Loucy (cell line): ENCODE measurements at regions not wholly inside any gene's neighbourhood (a gene's known extent, or its start where the extent isn't known, plus 50 kb on each side); places are given as distances from the start of the nearest gene placed in this dataset.

Experiments
- EZH2phosphoT487 ChIP-seq: fragments of 200-600 bp; IDR thresholded peaks from 2 replicates; pipeline ENCODE4 v1.6.1; 2018; ENCODE audit warnings: antibody characterized with exemption, mild to moderate bottlenecking, moderate library complexity, borderline replicate concordance
- TF ChIP-seq, protein P1 (sequence below): fragments of 200-600 bp; sonication (generic); conservative IDR thresholded peaks from 2 replicates; pipeline ENCODE4 v1.5.1; 2014; ENCODE audit warnings: mild to moderate bottlenecking, antibody characterized with exemption, low read length

- TF ChIP-seq, protein P1, sequence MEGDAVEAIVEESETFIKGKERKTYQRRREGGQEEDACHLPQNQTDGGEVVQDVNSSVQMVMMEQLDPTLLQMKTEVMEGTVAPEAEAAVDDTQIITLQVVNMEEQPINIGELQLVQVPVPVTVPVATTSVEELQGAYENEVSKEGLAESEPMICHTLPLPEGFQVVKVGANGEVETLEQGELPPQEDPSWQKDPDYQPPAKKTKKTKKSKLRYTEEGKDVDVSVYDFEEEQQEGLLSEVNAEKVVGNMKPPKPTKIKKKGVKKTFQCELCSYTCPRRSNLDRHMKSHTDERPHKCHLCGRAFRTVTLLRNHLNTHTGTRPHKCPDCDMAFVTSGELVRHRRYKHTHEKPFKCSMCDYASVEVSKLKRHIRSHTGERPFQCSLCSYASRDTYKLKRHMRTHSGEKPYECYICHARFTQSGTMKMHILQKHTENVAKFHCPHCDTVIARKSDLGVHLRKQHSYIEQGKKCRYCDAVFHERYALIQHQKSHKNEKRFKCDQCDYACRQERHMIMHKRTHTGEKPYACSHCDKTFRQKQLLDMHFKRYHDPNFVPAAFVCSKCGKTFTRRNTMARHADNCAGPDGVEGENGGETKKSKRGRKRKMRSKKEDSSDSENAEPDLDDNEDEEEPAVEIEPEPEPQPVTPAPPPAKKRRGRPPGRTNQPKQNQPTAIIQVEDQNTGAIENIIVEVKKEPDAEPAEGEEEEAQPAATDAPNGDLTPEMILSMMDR: no peak
- TF ChIP-seq EZH2phosphoT487: no peak
These were observed 284.3 kb downstream of the LMO4 start for GRCh38 chr1:87612956-87613355.
